Neuron (in vitro differentiated cells): ENCODE measurements at regions not wholly inside any gene's neighbourhood (a gene's known extent, or its start where the extent isn't known, plus 50 kb on each side); places are given as distances from the start of the nearest gene placed in this dataset.
"Not testable (repeated sequence)": the region's sequence is repeated elsewhere in the genome, so short reads cannot be mapped to it uniquely, and the experiment has no call there.

Experiments
- H2AFZ ChIP-seq: one replicate; pipeline ENCODE4 v1.6.1; 2013; ENCODE audit warnings: low read depth, mild to moderate bottlenecking, inconsistent platforms, low read length, moderate library complexity
- H3K27me3 ChIP-seq: one replicate; pipeline ENCODE4 v1.6.1; 2013; ENCODE audit warnings: low read length; ENCODE audit not compliant: insufficient read depth
- H3K36me3 ChIP-seq: one replicate; pipeline ENCODE4 v1.6.1; 2013; ENCODE audit warnings: low read length; ENCODE audit not compliant: insufficient read depth
- H3K4me1 ChIP-seq: one replicate; pipeline ENCODE4 v1.6.1; 2013; ENCODE audit warnings: low read length; ENCODE audit not compliant: insufficient read depth
- H3K4me3 ChIP-seq: 2 replicates; pipeline ENCODE4 v1.5.1; 2013; ENCODE audit warnings: mild to moderate bottlenecking, low read length, moderate library complexity
- H3K9me3 ChIP-seq: one replicate; pipeline ENCODE4 v1.6.1; 2013; ENCODE audit warnings: low read length

- Histone ChIP-seq H3K27me3 (no peaks in the 10 kb centered on the region), H3K4me1 (no peaks in the 10 kb centered on the region), H2AFZ (no peak overlapping the region), H3K4me3 (no peak overlapping the region), H3K9me3 (no peaks in the 10 kb centered on the region), H3K36me3 (no peaks in the 10 kb centered on the region)
Observed at GRCh38 chr2:139685090-139685983, 905.1 kb upstream of the NXPH2 start.

GRCh38 chr2:139684286-139684860, 904.2 kb upstream of the NXPH2 start:
- Histone ChIP-seq H3K4me3 (no peak overlapping the region), H3K36me3 (no peaks in the 10 kb centered on the region), H2AFZ (no peak overlapping the region), H3K4me1 (no peaks in the 10 kb centered on the region), H3K9me3 (no peaks in the 10 kb centered on the region), H3K27me3 (no peaks in the 10 kb centered on the region)

- no peaks in the 10 kb centered on the region for H3K36me3 ChIP-seq
- H2AFZ ChIP-seq = no peak overlapping the region
- no peaks in the 10 kb centered on the region for H3K9me3 ChIP-seq
- no peak overlapping the region for H3K4me3 ChIP-seq
- no peaks in the 10 kb centered on the region for H3K27me3 ChIP-seq
- no peaks in the 10 kb centered on the region for H3K4me1 ChIP-seq
Observed at GRCh38 chr2:139674577-139674976, 894.4 kb upstream of the NXPH2 start.

- H2AFZ ChIP-seq, H3K27me3 ChIP-seq, H3K36me3 ChIP-seq, H3K4me3 ChIP-seq, H3K4me1 ChIP-seq, H3K9me3 ChIP-seq: not testable (repeated sequence)
Observed at GRCh38 chr2:139673447-139673846, 893.3 kb upstream of the NXPH2 start.

GRCh38 chr2:139669675-139670074, 889.5 kb upstream of the NXPH2 start:
- Histone ChIP-seq H3K4me3 (no peak overlapping the region), H3K9me3 (no peaks in the 10 kb centered on the region), H3K36me3 (no peaks in the 10 kb centered on the region), H3K27me3 (no peaks in the 10 kb centered on the region), H2AFZ (no peak overlapping the region), H3K4me1 (no peaks in the 10 kb centered on the region)

- H3K9me3 ChIP-seq = no peaks in the 10 kb centered on the region
Observed at GRCh38 chr2:139652385-139652784, 872.2 kb upstream of the NXPH2 start.

GRCh38 chr2:139645617-139646016, 865.4 kb upstream of the NXPH2 start:
- Histone ChIP-seq H3K4me1 (no peaks in the 10 kb centered on the region), H3K36me3 (no peaks in the 10 kb centered on the region), H2AFZ (no peak overlapping the region), H3K27me3 (no peaks in the 10 kb centered on the region), H3K9me3 (no peaks in the 10 kb centered on the region), H3K4me3 (no peak overlapping the region)

More at GRCh38 chr2:139652385-139652784, 872.2 kb upstream of the NXPH2 start:
- no peak overlapping the region for H3K4me3 ChIP-seq
- no peaks in the 10 kb centered on the region for H3K27me3 ChIP-seq
- H2AFZ ChIP-seq = no peak overlapping the region
- no peaks in the 10 kb centered on the region for H3K4me1 ChIP-seq
- no peaks in the 10 kb centered on the region for H3K36me3 ChIP-seq

- H3K9me3 ChIP-seq = no peaks in the 10 kb centered on the region
- H3K4me3 ChIP-seq = no peak overlapping the region
- H3K27me3 ChIP-seq = no peaks in the 10 kb centered on the region
- H2AFZ ChIP-seq = no peak overlapping the region
- no peaks in the 10 kb centered on the region for H3K4me1 ChIP-seq
- H3K36me3 ChIP-seq = no peaks in the 10 kb centered on the region
Observed at GRCh38 chr2:139643139-139643538, 862.9 kb upstream of the NXPH2 start.

GRCh38 chr2:139631966-139632365, 851.8 kb upstream of the NXPH2 start:
- no peak overlapping the region for H2AFZ ChIP-seq
- no peaks in the 10 kb centered on the region for H3K4me1 ChIP-seq
- H3K27me3 ChIP-seq = no peaks in the 10 kb centered on the region
- H3K9me3 ChIP-seq = no peaks in the 10 kb centered on the region
- no peaks in the 10 kb centered on the region for H3K36me3 ChIP-seq
- no peak overlapping the region for H3K4me3 ChIP-seq

- no peak overlapping the region for H2AFZ ChIP-seq
- no peaks in the 10 kb centered on the region for H3K4me1 ChIP-seq
- H3K36me3 ChIP-seq = no peaks in the 10 kb centered on the region
- no peak overlapping the region for H3K4me3 ChIP-seq
- no peaks in the 10 kb centered on the region for H3K9me3 ChIP-seq
- H3K27me3 ChIP-seq = no peaks in the 10 kb centered on the region
Observed at GRCh38 chr2:139628931-139629330, 848.7 kb upstream of the NXPH2 start.

- H3K36me3 ChIP-seq = no peaks in the 10 kb centered on the region
- no peak overlapping the region for H3K4me3 ChIP-seq
- H3K4me1 ChIP-seq = no peaks in the 10 kb centered on the region
- H3K9me3 ChIP-seq = no peaks in the 10 kb centered on the region
- no peaks in the 10 kb centered on the region for H3K27me3 ChIP-seq
- no peak overlapping the region for H2AFZ ChIP-seq
Observed at GRCh38 chr2:139626128-139626527, 845.9 kb upstream of the NXPH2 start.

GRCh38 chr2:139622691-139623090, 842.5 kb upstream of the NXPH2 start:
- no peak overlapping the region for H3K4me3 ChIP-seq
- H3K27me3 ChIP-seq = no peaks in the 10 kb centered on the region
- no peak overlapping the region for H2AFZ ChIP-seq
- no peaks in the 10 kb centered on the region for H3K4me1 ChIP-seq
- no peaks in the 10 kb centered on the region for H3K36me3 ChIP-seq
- H3K9me3 ChIP-seq = no peaks in the 10 kb centered on the region

GRCh38 chr2:139617747-139618146, 837.6 kb upstream of the NXPH2 start:
- Histone ChIP-seq H3K36me3 (no peaks in the 10 kb centered on the region), H3K4me1 (no peaks in the 10 kb centered on the region), H3K27me3 (no peaks in the 10 kb centered on the region), H3K4me3 (no peak overlapping the region), H3K9me3 (no peaks in the 10 kb centered on the region), H2AFZ (no peak overlapping the region)
